Activated CD4-positive, alpha-beta T cell treated with anti-CD3 and anti-CD28 coated beads, Interleukin-2, amount 50 U/mL, for 16 hours (primary cell): ENCODE measurements at regions not wholly inside any gene's neighbourhood (a gene's known extent, or its start where the extent isn't known, plus 50 kb on each side); places are given as distances from the start of the nearest gene placed in this dataset.

Source experiments
- DNase-seq: peaks from one replicate; pipeline ENCODE4 v3.0.0-alpha.2; 2020

- no peak for DNase-seq
Observed at GRCh38 chr2:128537646-128538045, 219.0 kb upstream of the HS6ST1 start.

GRCh38 chr2:128538396-128538795, 219.7 kb upstream of the HS6ST1 start:
- DNase-seq, result no peak

GRCh38 chr2:128540670-128541069, 222.0 kb upstream of the HS6ST1 start:
- no peak for DNase-seq

- DNase-seq, result no peak
Observed at GRCh38 chr2:128541448-128541847, 222.8 kb upstream of the HS6ST1 start.

GRCh38 chr2:128543036-128543435, 224.4 kb upstream of the HS6ST1 start:
- no peak for DNase-seq

- DNase-seq, result no peak
Observed at GRCh38 chr2:128543646-128544045, 225.0 kb upstream of the HS6ST1 start.

DNA sequence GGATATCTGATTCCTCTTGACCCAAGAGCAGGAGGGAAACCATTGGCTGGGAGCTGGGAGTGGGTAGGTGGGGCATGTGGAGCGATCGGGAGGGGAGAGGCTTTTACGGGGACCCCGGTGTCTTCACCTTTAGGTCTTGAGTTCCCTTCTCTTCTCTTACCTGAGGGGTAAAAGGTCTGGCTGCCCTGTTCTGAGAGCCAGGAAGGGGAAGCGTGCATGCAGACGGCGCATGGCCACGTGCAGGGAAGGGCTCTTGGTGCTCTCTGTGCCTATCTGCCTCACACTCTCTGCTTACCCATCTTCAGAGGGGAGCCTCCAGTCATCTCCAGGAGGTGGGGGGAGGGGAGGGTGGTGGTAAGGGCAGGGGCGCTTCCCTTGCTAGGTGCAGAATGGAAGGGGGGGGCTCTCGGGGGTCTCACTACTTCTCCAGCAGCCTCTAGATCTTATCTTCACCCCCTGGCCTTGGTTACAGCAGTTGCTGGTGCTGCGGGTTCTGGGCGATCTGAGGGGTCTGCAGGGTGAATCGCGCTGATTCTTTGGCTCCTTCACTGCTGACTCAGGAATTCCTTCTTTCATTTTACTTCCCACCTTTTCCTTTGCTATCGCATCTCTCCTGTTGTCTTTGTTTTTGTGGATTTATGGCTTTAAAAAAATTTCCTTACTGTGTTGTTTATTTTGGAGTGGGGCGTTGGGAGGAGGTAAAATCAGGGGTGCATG, 225.8 kb upstream of the HS6ST1 start:
- no peak for DNase-seq

DNA sequence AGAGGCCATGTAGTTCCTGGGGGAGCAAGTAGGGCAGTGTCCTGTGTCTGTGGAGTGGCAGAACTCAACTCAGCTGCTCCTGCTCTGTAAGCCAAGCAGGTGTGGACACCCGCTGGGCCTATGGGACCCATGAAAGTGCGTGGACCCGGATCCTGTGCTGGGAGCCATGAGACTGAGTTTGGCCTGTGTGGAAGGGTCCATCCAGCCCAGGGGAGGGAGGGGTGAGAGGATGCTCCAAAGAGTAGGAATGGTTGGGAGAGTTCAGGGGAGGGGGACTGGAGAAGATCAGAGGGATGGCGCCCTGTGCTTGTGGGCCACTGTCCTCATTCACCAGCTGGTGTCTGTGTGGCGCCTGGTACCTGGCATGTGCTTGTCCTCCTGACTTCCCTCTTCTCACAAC, 226.4 kb upstream of the HS6ST1 start:
- no peak for DNase-seq

DNA sequence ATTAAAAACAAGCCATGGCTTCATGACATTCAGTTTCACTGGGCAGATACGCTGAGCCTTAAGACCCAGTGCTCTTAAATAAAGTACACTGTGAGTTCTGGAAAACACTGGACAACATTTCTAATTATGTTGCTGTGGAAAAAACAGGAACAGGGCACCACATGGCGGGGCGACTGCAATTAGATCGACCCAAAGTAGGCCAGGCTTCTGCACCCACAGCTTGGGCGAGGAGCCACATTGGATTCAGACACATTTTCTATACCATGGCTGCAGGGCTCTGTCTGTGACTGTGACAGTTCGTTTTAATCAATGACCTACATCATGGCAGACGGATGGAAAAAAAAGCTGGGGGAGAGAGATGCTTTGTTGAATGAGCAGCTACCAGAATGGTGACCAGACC, 227.2 kb upstream of the HS6ST1 start:
- no peak for DNase-seq

- DNase-seq, result no peak
Observed at GRCh38 chr2:128547667-128548066, 229.0 kb upstream of the HS6ST1 start.

GRCh38 chr2:128548461-128548891, 229.8 kb upstream of the HS6ST1 start:
- no peak for DNase-seq

GRCh38 chr2:128549094-128549493, 230.4 kb upstream of the HS6ST1 start:
- DNase-seq, result no peak

GRCh38 chr2:128549646-128550260, 231.1 kb upstream of the HS6ST1 start:
- DNase-seq, result no peak

DNA sequence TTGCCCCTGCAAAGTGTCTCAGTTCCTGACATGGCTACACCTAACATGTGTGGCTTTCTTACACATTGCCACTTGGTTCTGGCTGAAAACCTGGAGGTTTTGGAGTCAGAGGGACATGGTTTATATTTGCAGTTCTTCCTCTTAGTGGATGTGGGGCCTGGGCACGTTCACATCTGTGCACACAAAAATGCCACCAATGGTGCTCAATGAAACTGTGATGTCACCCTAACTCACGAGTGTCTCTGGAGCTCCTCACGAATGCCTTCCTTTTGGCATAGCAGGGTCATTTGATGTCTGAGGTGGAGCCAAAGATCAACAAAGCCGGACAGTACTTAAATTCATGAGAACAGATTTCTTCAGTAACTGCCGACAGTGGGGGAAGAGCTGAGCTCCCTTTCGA, 231.7 kb upstream of the HS6ST1 start:
- no peak for DNase-seq

GRCh38 chr2:128550801-128551416, 232.2 kb upstream of the HS6ST1 start:
- no peak for DNase-seq

DNA sequence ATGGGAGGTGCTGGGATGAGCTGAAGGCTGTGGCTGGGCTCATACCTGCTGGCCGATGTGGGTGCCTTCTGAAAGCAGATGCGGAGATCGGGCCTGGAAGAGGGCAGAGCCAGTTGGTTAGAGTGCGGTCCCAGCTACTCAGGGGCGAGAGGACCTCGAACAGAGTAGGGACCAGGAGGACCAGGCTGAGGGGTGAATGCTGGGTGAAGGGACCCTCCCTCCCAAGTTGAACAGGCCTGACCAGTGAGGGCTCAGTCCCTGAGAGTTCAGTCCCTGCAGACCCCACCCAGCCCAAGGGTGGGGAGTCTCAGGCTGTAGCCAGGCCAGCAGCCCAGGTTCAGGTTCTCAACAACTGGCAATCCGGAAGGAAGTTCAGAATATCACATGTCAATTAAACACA, 232.8 kb upstream of the HS6ST1 start:
- no peak for DNase-seq

DNA sequence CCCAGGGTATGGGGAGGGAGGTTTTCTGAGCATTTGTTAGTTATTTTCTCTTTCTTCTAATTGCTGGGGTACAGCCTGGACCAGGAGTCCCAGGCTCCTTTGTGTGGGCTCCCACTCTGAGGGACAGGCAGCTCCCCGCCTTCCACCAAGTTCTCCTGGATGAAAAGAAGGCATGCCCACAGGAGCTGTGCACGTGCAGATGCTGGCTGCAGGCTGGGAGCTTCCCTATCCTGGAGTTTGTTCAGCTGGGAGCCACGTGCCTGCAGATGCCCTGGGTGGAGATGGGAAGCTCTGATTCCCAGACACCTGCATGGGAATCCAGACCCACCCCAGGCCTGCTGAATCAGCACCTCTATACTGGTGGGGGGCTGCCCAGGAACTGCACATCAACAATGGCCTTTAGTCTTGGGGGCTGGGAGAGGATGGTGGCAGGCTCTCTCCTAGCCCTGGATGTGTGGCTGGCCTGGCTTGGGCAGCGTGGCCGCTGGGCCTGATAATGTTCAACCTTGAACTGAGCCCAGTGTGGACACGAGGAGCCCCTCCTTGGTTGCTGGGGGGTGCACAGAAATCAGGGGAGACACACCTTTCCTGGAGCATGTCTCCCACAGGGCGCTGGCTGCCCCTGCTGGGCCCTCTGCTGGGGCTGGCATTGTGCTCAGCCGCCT, 233.6 kb upstream of the HS6ST1 start:
- DNase-seq, result no peak

DNA sequence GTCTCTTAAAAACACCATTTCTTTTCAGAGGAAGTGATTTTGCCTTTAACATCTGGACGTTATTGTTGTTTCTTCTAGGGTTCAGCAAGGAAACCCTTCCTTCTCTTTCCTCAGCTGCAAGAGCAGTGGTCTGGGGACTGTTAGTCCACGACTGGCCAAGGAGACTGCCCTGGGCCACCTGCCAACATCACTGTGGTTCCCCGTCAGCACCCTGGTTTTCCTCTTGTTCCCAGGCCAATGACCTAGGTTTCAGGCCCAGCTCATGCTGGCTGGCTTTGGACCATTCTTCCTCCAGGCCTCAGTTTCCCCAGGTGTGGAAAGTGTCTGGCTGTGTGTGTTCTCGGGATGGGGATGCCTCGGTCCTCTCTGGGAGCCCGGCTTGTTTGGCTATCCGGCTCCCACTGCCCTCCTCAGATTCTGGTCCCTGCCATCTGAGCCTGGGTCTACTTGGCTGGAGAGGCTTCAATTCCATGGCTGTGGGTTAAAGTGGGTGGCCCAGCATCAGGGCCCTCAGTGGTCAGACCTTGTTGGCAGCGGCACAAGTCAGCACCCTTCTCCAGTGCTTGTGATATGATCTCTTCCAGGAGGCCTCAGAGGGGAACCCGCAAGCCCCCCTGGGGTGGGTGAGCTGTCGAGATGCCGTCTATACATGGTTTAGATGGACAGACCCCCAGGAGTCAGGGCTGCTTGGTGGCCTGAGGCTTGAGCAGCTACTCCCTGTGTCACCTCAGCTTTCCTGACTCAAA, 234.3 kb upstream of the HS6ST1 start:
- no peak for DNase-seq

GRCh38 chr2:128554151-128554769, 235.6 kb upstream of the HS6ST1 start:
- DNase-seq, result no peak

DNA sequence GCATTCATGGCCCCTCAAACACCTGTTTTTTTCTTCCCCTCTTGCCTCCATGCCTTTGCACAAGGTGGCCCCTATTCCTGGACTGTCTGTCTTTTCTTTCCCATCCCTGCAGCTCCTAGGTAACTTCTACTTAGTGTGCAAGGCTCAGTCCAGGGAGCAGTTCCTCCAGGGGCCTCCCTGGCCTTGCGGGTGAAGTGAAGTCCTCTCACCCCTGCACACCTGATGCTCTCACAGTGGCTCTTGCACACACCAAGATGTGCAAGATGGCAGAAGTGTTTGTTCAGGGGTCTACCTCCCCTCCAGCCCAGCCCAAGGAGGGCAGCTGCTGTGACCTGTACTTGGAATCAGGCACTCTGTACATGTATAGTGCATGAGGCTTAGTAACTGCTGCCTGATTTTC, 236.8 kb upstream of the HS6ST1 start:
- no peak for DNase-seq

DNA sequence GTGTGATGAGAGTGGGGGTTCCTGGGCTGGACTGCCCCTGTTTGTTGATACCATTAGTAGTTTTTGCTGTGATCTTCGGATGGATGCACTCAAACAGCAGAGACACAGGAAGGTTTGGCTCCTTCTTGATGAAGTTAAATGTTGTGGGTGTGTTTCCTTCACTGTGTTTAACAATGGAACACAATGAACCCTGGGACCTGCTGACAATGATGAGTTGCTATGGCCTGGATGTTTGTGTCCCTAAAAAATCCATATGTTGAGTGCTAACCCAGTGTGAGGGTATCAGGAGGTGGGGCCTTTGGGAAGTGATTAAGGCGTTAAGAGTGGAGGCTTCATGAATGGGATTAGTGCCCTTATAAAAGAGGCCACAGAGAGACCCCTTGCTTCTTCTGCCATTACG, 237.4 kb upstream of the HS6ST1 start:
- no peak for DNase-seq

DNA sequence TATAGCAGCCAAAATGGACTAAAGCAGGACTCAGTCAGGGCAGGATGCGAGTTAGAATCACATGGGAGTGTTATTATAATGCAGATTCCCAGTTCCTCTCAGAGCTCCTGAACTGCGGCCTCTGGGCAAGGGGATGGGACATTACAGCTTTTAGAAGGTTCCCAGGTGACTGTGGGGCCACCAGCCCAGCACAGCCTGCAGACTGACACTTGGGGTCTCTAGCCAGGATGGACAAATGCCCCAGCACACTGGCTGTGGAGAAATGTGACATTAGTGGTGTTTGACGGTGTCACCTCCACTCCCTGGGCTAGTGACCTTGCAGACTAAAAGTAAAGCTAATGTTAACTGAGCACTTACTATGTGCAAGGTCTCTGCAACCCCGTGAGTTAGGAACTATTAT, 238.0 kb upstream of the HS6ST1 start:
- no peak for DNase-seq

DNA sequence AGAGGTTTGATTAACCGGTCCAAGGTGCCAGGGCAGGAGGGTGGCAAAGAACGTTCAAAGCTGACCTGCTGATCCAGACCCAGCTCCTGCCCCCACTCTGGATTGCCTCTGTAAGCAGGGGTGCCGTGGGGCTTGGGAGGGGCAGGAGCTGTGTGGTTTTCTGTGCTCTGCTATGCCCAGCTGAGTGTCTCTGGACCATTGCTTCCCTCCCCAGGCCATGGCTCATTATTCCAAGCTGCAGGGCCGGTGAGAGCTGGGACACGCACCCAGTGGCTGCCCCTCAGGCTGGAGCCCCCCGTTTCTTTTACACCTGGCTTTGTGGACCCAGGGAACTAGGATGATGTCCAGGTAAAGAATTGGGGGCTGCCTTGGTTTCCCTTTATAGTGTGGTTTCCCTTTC, 238.4 kb upstream of the HS6ST1 start:
- no peak for DNase-seq
